ENCODE measurements at regions not wholly inside any gene's neighbourhood (a gene's known extent, or its start where the extent isn't known, plus 50 kb on each side); places are given as distances from the start of the nearest gene placed in this dataset.

DNA sequence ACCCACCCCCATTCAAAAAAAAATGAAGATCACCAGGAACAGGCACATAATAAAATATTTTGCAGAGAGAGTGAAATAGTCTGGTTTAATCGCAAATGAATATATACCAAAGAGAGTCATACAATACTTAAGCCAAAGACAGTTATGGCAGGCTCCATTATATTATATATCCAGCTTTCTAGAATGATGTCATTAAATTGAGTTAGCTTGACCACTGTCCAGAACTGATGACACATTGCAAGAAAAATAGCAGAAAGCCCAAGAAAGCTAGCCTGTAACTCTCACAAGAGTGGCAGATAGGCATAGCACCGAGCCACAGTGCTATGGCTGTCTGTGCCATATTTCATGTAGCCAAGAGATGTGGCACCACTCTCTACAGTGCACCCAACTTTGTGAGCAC is 231.9 kb upstream of the SEMA6D start:
- TF ChIP-seq, protein P1, sequence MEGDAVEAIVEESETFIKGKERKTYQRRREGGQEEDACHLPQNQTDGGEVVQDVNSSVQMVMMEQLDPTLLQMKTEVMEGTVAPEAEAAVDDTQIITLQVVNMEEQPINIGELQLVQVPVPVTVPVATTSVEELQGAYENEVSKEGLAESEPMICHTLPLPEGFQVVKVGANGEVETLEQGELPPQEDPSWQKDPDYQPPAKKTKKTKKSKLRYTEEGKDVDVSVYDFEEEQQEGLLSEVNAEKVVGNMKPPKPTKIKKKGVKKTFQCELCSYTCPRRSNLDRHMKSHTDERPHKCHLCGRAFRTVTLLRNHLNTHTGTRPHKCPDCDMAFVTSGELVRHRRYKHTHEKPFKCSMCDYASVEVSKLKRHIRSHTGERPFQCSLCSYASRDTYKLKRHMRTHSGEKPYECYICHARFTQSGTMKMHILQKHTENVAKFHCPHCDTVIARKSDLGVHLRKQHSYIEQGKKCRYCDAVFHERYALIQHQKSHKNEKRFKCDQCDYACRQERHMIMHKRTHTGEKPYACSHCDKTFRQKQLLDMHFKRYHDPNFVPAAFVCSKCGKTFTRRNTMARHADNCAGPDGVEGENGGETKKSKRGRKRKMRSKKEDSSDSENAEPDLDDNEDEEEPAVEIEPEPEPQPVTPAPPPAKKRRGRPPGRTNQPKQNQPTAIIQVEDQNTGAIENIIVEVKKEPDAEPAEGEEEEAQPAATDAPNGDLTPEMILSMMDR (IDR thresholded peaks at IDR 0.05; ENCODE audit: low read depth, low read length): no peak
- TF ChIP-seq POLR2A (IDR thresholded peaks at IDR 0.05; ENCODE audit: extremely low read depth, insufficient read length) (no peak), MYC (IDR thresholded peaks at IDR 0.05; ENCODE audit: low read depth, low read length) (no peak)
